Heart left ventricle (tissue), 16 donors: ENCODE measurements at regions not wholly inside any gene's neighbourhood (a gene's known extent, or its start where the extent isn't known, plus 50 kb on each side); places are given as distances from the start of the nearest gene placed in this dataset.

Source experiments
- ATAC-seq, 4 donors: fragments of 200-7000 bp; cut with Tn5 transposase; one replicate each; pipeline ENCODE4 v1.9.1; 2020 to 2022; ENCODE audit warnings: moderate library complexity in 4 of 4, mild to moderate bottlenecking in 3 of 4, moderate number of reproducible peaks in 1 of 4
- DNase-seq, 5 donors: peaks; one replicate each; pipeline ENCODE4 v3.0.0-alpha.2; 2020
- H3K27ac ChIP-seq, 12 donors: fragments of 200-600 bp; sonication (generic) in 4 of 12; one replicate each; pipeline versions ENCODE4 v1.5.0 to v1.8.0; 2016 to 2022; ENCODE audit warnings: mild to moderate bottlenecking in 2 of 12
- H3K27me3 ChIP-seq, 9 donors: fragments of 200-600 bp; sonication (generic) in 2 of 9; one replicate each; pipeline versions ENCODE4 v1.5.1 to v1.8.0; 2016 to 2022; ENCODE audit warnings: mild to moderate bottlenecking in 3 of 9
- H3K36me3 ChIP-seq, 9 donors: fragments of 200-600 bp; sonication (generic) in 2 of 9; one replicate each; pipeline versions ENCODE4 v1.5.0 to v1.8.0; 2018 to 2022; ENCODE audit warnings: mild to moderate bottlenecking in 2 of 9
- H3K4me1 ChIP-seq, 12 donors: fragments of 200-600 bp; sonication (generic) in 4 of 12; one replicate each; pipeline versions ENCODE4 v1.5.0 to v1.8.0; 2016 to 2022; ENCODE audit warnings: mild to moderate bottlenecking in 3 of 12
- H3K4me3 ChIP-seq, 12 donors: fragments of 200-600 bp; sonication (generic) in 4 of 12; one replicate each; pipeline versions ENCODE4 v1.5.0 to v1.8.0; 2017 to 2022; ENCODE audit warnings: mild to moderate bottlenecking in 9 of 12, moderate library complexity in 4 of 12
- H3K9me3 ChIP-seq, 12 donors: fragments of 200-600 bp; sonication (generic) in 4 of 12; one replicate each; pipeline versions ENCODE4 v1.5.0 to v1.8.0; 2016 to 2022; ENCODE audit warnings: mild to moderate bottlenecking in 1 of 12
- POLR2A ChIP-seq, 2 donors: fragments of 450-650 bp; IDR thresholded peaks; one replicate each; pipeline ENCODE4 v1.6.1; 2017; ENCODE audit warnings: antibody characterized with exemption in 2 of 2, mild to moderate bottlenecking in 2 of 2, moderate library complexity in 2 of 2
- WGBS, 4 donors: extraction: QIAGEN DNeasy Blood & Tissue Kit in 2 of 4; methylation state at CpG; one replicate each; pipeline versions ENCODE4 v1.1.5 to v1.1.7; 2013 to 2018; 5-methylcytosine and 5-hydroxymethylcytosine counted together
- intact Hi-C, 10 donors: fragments of 100-400 bp; cut with DNase I; formaldehyde crosslinking; loops; one replicate each; pipeline versions ENCODE4 v1.11.1 to v1.14.2; 2022
- TF ChIP-seq, protein P1 (sequence below), 12 donors: fragments of 200-600 bp; sonication (generic) in 4 of 12; IDR thresholded peaks; one replicate each; pipeline versions ENCODE4 v1.5.0 to v1.8.0; 2018 to 2022; ENCODE audit warnings: antibody characterized with exemption in 12 of 12, mild to moderate bottlenecking in 5 of 12
- donor health status: ischemic (EF 13 %, LVEDD 7.1; RV severe dilation, severe dysfunction).
- donor health status: healthy with polysubstance abuse.
- donor health status: DM: no; HTN: yes; CAD: no.
- donor health status: DM: no; HTN: no; CAD: no.
- donor health status: ischemic (EF 25% LVEDD 6.9; RV normal size, moderate dysfunction).
- donor health status: ischemic (EF 25% LVEDD 5.7; RV mildly dilated, moderate dysfunction).
- donor health status: healthy.
- donor health status: DM: yes; HTN: yes; CAD: no.
- donor health status: ischemic (EF 35%, LVEDD 5.7; RV mildly dilated, moderate dysfunction).
- donor health status: nonischemic (EF 11% LVEDD 7.7; RV severe dilation, severe dysfunction).
- donor health status: DM: yes; HTN: yes; CAD: no.
- donor health status: PGD.
- donor health status: ischemic (EF 29% LVEDD 5.4; RV normal size, mild dysfunction).
- donor health status: nonischemic (EF 23%, LVEDD 6.1; RV moderate dilation, normal function).

DNA sequence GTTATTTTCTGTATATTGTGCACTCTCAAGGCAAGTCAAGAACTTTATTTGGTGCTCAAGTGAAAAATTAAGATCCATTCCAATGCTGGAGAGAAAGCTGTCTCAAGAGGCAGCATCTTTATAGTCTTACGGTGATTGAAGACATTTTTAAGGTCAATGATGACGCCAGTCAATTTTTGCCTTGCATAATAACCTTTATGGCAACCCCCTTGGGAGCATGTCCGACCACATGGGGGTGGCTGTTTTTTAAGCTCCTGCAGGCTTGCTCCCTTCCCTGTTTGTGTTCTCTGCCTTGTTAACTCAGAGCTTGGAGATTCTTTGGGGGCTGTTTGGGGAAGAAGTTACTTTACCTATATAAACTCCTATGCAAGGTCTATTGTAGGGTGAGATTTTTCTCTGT is 109.6 kb upstream of the FERMT1 start:
- Histone ChIP-seq H3K9me3 (peaks cover 0 to 3% (median 0%) of the 10 kb centered on the region in 12 donors), H3K27ac (no peak overlapping the region), H3K36me3 (no peaks in the 10 kb centered on the region), H3K27me3 (no peaks in the 10 kb centered on the region), H3K4me3 (no peak overlapping the region), H3K4me1 (no peaks in the 10 kb centered on the region)
- intact Hi-C loops, result no loop called here
- WGBS, 4 donors, result 76 to 82% (median 80%) methylated on average over 3 of the region's 3 CpGs
- ATAC-seq (no peak), DNase-seq (no peak)
- no peak for TF ChIP-seq POLR2A (IDR thresholded peaks at IDR 0.05)
- TF ChIP-seq, protein P1, sequence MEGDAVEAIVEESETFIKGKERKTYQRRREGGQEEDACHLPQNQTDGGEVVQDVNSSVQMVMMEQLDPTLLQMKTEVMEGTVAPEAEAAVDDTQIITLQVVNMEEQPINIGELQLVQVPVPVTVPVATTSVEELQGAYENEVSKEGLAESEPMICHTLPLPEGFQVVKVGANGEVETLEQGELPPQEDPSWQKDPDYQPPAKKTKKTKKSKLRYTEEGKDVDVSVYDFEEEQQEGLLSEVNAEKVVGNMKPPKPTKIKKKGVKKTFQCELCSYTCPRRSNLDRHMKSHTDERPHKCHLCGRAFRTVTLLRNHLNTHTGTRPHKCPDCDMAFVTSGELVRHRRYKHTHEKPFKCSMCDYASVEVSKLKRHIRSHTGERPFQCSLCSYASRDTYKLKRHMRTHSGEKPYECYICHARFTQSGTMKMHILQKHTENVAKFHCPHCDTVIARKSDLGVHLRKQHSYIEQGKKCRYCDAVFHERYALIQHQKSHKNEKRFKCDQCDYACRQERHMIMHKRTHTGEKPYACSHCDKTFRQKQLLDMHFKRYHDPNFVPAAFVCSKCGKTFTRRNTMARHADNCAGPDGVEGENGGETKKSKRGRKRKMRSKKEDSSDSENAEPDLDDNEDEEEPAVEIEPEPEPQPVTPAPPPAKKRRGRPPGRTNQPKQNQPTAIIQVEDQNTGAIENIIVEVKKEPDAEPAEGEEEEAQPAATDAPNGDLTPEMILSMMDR (IDR thresholded peaks at IDR 0.05), result no peak

DNA sequence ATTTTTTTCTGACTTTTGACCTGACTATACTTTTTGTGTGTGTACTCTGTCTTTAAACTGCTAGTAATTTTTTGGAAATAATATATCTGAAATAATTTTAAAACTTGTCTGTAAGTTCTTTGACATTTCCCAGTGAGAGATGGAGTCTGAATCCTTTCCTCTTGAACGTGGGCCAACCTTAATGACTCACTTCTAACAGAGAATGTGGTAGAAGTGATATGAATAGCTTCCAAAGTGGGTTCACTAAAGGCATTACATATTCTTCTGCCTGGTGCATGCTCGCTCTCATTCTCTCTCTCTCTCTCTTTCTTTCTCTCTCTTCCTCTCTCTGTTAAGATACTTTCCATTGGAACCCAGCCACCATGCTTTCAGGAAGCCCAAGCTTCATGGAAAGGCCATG is 108.7 kb upstream of the FERMT1 start:
- TF ChIP-seq, protein P1 (IDR thresholded peaks at IDR 0.05), result no peak
- no peak for TF ChIP-seq POLR2A (IDR thresholded peaks at IDR 0.05)
- Histone ChIP-seq H3K36me3 (no peaks in the 10 kb centered on the region), H3K27me3 (no peaks in the 10 kb centered on the region), H3K9me3 (peaks cover 0 to 3% (median 0%) of the 10 kb centered on the region in 12 donors), H3K27ac (no peak overlapping the region), H3K4me1 (no peaks in the 10 kb centered on the region), H3K4me3 (no peak overlapping the region)
- no peak for ATAC-seq
- DNase-seq, result no peak
- 28 to 38% (median 30%) methylated on average over 2 of the region's 2 CpGs for WGBS, 4 donors
- intact Hi-C loops, result no loop called here

DNA sequence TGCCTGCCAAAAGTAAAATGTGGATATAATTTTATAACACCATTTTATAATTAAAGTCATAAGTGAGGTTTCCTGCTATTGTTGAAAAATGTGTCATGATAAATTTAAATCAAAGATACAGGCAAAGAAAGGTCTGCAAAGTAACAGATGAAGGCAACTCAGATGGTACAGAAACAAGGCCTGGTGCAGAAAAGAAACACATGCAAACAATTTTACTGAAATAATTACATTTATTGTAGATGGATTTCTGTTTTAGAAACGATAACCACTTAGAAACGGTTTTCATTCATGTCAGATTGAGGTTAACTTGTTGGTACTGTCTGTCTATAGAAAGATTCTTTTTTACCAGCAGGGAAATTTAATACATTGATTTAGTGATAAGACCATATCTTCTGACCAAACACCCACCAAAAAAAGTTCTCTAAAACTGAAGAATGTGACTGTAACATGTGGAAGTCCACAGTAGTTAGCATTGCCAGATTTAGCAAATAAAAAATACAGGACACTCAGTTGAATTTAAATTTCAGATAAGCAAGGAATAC is 105.5 kb upstream of the FERMT1 start:
- ATAC-seq (no peak), DNase-seq (no peak)
- WGBS, 4 donors, result 69 to 79% (median 74%) methylated on average over 2 of the region's 2 CpGs
- Histone ChIP-seq H3K36me3 (no peaks in the 10 kb centered on the region), H3K27me3 (no peaks in the 10 kb centered on the region), H3K9me3 (peaks cover 0 to 10% (median 5%) of the 10 kb centered on the region in 12 donors), H3K4me1 (no peaks in the 10 kb centered on the region), H3K4me3 (no peak overlapping the region), H3K27ac (no peak overlapping the region)
- TF ChIP-seq, protein P1 (IDR thresholded peaks at IDR 0.05), result no peak
- no peak for TF ChIP-seq POLR2A (IDR thresholded peaks at IDR 0.05)
- intact Hi-C loops, result no loop called here

DNA sequence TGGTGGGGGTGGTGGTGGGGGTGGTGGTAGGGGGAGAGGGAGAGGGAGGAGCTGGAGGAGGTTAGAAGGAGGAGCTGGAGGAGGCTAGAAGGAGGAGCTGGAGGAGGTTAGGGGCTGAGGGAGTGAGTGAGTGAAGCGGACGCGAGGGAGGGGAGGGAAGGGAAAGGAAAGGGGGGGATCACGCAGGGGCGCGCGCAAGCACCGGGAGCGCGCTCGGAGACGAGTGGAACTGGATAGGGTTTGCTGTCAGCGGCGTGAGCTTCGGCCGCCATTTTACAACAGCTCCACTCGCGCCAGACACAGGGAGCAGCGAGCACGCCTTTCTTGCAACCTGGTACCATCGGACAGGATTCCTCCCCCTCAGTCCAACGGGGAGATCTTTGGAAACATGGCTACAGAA is 90.5 kb upstream of the FERMT1 start:
- TF ChIP-seq POLR2A (IDR thresholded peaks at IDR 0.05), result no peak
- TF ChIP-seq, protein P1 (IDR thresholded peaks at IDR 0.05), result no peak
- Histone ChIP-seq H3K27ac (no peak overlapping the region), H3K9me3 (peaks cover 0 to 6% (median 0%) of the 10 kb centered on the region in 12 donors), H3K4me3 (no peak overlapping the region), H3K27me3 (no peaks in the 10 kb centered on the region), H3K4me1 (no peaks in the 10 kb centered on the region), H3K36me3 (no peaks in the 10 kb centered on the region)
- no peak for ATAC-seq
- 94 to 98% (median 96%) methylated on average over 22 of the region's 22 CpGs for WGBS, 4 donors
- no peak for DNase-seq
- intact Hi-C loops, result no loop called here
